GM12878 (cell line): ENCODE measurements at regions not wholly inside any gene's neighbourhood (a gene's known extent, or its start where the extent isn't known, plus 50 kb on each side); places are given as distances from the start of the nearest gene placed in this dataset.
"Not testable (repeated sequence)": the region's sequence is repeated elsewhere in the genome, so short reads cannot be mapped to it uniquely, and the experiment has no call there.

Source experiments
- CHD1 ChIP-seq: IDR thresholded peaks from 2 replicates; pipeline ENCODE4 v1.6.1; 2012; ENCODE audit warnings: low read depth, low read length, improper control_type of control experiment
- CHD4 ChIP-seq: fragments of 200-600 bp; sonication (generic); IDR thresholded peaks from 2 replicates; pipeline ENCODE4 v1.6.1; 2016; ENCODE audit warnings: mild to moderate bottlenecking
- CTCF ChIP-seq, 3 experiments: IDR thresholded peaks in 2 of 3; conservative IDR thresholded peaks in 1 of 3; 2 replicates each; pipeline ENCODE4 v1.5.1; 2011; ENCODE audit warnings: low read depth in 3 of 3, low read length in 3 of 3, mild to moderate bottlenecking in 3 of 3, control low read depth in 2 of 3, moderate library complexity in 2 of 3, inconsistent platforms in 1 of 3, mixed read lengths in 1 of 3; ENCODE audit not compliant: control insufficient read depth in 2 of 3, insufficient read depth in 1 of 3; ENCODE audit errors: extremely low read depth in 1 of 3
- EZH2 ChIP-seq: IDR thresholded peaks from 2 replicates; pipeline ENCODE4 v1.6.1; 2012; ENCODE audit warnings: low read depth, mild to moderate bottlenecking, control low read depth, inconsistent platforms, low read length, borderline replicate concordance; ENCODE audit not compliant: control insufficient read depth
- MYC ChIP-seq: IDR thresholded peaks from 2 replicates; pipeline ENCODE4 v1.6.1; 2011; ENCODE audit warnings: mild to moderate bottlenecking, low read length, moderate library complexity, inconsistent platforms; ENCODE audit not compliant: insufficient read depth, insufficient replicate concordance, insufficient read length, severe bottlenecking
- NR2C1 ChIP-seq: fragments of 450-650 bp; IDR thresholded peaks from 2 replicates; pipeline ENCODE4 v1.6.1; 2017; ENCODE audit warnings: antibody characterized with exemption, mild to moderate bottlenecking, moderate library complexity
- RAD51 ChIP-seq: fragments of 450-650 bp; IDR thresholded peaks from 2 replicates; pipeline ENCODE4 v1.6.1; 2016; ENCODE audit warnings: moderate library complexity, mild to moderate bottlenecking, inconsistent platforms
- SPI1 ChIP-seq: IDR thresholded peaks from 2 replicates; pipeline ENCODE4 v1.6.1; 2011; ENCODE audit warnings: low read depth, mild to moderate bottlenecking, low read length, moderate library complexity, borderline replicate concordance; ENCODE audit not compliant: insufficient read depth
- SUZ12 ChIP-seq: fragments of 200-600 bp; sonication (generic); IDR thresholded peaks from one replicate; pipeline ENCODE4 v1.6.1; 2018; ENCODE audit warnings: antibody characterized with exemption, mild to moderate bottlenecking; ENCODE audit not compliant: unreplicated experiment
- ZBTB40 ChIP-seq: fragments of 450-650 bp; IDR thresholded peaks from 2 replicates; pipeline ENCODE4 v1.6.1; 2016; ENCODE audit warnings: mild to moderate bottlenecking, moderate library complexity, borderline replicate concordance

GRCh38 chr2:87949008-87949407 is 67.3 kb downstream of the RNU2-63P start:
- not testable (repeated sequence) for TF ChIP-seq EZH2; CTCF (IDR thresholded peaks at IDR 0.05 in 2 of 3, conservative IDR thresholded peaks at IDR 0.05 in 1 of 3; ENCODE audit: control insufficient read depth in 2 of 3, extremely low read depth in 1 of 3, insufficient read depth in 1 of 3, low read depth in 3 of 3, low read length in 3 of 3); NR2C1; CHD4; ZBTB40; RAD51; MYC; CHD1; SUZ12; SPI1
